ENCODE measurements at regions not wholly inside any gene's neighbourhood (a gene's known extent, or its start where the extent isn't known, plus 50 kb on each side); places are given as distances from the start of the nearest gene placed in this dataset.
A peak's percentile ranks its signal among the peaks of the same experiment; 100 is the strongest.

DNA sequence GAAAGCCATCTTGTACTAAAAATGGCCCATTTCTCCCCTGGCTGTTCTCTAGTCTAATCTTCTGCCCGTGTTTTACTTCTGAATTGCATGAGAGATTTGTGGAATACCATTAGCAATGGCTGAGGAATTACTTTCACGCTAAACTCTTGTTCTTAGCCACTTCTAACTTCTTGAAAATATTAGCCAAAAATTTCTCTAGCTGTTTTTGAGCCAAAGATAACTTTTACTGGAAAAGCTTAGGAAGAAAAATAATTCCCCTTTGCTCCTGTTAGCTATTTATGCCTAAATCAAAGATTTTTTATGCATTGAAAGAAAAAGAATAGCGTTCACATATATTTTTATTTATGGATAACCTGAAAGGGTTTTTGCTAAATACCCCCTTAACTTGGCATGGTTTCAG lies 287.8 kb downstream of the MTRR start:
- no peak for DNase-seq (ENCODE audit: low read depth)
- TF ChIP-seq, protein P1, sequence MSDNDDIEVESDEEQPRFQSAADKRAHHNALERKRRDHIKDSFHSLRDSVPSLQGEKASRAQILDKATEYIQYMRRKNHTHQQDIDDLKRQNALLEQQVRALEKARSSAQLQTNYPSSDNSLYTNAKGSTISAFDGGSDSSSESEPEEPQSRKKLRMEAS (IDR thresholded peaks at IDR 0.05; ENCODE audit: low read depth, low read length) = no peak
- TF ChIP-seq MYC (IDR thresholded peaks at IDR 0.05; ENCODE audit: low read depth, low read length) = no peak
- TF ChIP-seq CTCF (IDR thresholded peaks at IDR 0.05; ENCODE audit: low read depth, low read length) = no peak
- TF ChIP-seq POLR2A (IDR thresholded peaks at IDR 0.05; ENCODE audit: extremely low read depth, insufficient read length) = no peak

GRCh38 chr5:8157320-8157822 lies 288.4 kb downstream of the MTRR start:
- DNase-seq (ENCODE audit: low read depth) = no peak

More for the DNA sequence above, 287.8 kb downstream of the MTRR start:
- no peak overlapping the region for H3K4me3 ChIP-seq (ENCODE audit: low read depth, low read length)

DNA sequence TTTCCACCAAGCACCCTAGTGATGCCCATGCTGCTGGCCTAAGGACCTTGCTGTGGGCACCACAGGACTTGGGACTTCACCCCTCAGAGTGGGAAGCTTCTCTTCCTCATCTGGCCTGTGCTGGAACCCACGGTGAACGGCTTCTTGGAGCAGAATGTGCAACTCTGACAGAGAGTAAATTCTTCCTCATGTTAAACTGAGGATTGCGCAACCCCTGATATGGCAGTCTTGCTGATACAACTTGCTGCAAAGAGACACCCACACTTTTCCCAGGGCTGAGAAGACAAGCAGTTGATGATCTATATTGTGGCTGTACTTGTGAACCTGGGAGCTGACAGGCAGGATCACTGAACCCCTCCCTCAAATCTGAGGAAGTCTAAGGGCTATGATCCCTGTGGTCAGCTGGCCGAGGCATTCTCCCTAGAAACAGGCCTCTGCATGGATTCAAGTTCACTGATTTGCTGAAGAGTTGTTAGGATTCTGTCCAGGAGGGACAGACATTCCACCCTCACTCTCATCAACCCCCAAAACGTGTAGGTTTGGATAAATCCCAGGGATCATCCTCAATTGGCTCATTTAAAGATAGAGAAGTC lies 307.2 kb downstream of the MTRR start:
- TF ChIP-seq, protein P1 (IDR thresholded peaks at IDR 0.05; ENCODE audit: low read depth, low read length) = no peak
- TF ChIP-seq MYC (IDR thresholded peaks at IDR 0.05; ENCODE audit: low read depth, low read length) (no peak), POLR2A (IDR thresholded peaks at IDR 0.05; ENCODE audit: extremely low read depth, insufficient read length) (no peak), CTCF (IDR thresholded peaks at IDR 0.05; ENCODE audit: low read depth, low read length) (no peak)
- H3K4me3 ChIP-seq (ENCODE audit: low read depth, low read length) = no peak overlapping the region
- DNase-seq (ENCODE audit: low read depth) = peak; percentile 53

More at GRCh38 chr5:8157320-8157822, 288.4 kb downstream of the MTRR start:
- TF ChIP-seq POLR2A (IDR thresholded peaks at IDR 0.05; ENCODE audit: extremely low read depth, insufficient read length) = no peak
- no peak for TF ChIP-seq CTCF (IDR thresholded peaks at IDR 0.05; ENCODE audit: low read depth, low read length)
- TF ChIP-seq, protein P1 (IDR thresholded peaks at IDR 0.05; ENCODE audit: low read depth, low read length) = no peak
- no peak for TF ChIP-seq MYC (IDR thresholded peaks at IDR 0.05; ENCODE audit: low read depth, low read length)
- no peak overlapping the region for H3K4me3 ChIP-seq (ENCODE audit: low read depth, low read length)

DNA sequence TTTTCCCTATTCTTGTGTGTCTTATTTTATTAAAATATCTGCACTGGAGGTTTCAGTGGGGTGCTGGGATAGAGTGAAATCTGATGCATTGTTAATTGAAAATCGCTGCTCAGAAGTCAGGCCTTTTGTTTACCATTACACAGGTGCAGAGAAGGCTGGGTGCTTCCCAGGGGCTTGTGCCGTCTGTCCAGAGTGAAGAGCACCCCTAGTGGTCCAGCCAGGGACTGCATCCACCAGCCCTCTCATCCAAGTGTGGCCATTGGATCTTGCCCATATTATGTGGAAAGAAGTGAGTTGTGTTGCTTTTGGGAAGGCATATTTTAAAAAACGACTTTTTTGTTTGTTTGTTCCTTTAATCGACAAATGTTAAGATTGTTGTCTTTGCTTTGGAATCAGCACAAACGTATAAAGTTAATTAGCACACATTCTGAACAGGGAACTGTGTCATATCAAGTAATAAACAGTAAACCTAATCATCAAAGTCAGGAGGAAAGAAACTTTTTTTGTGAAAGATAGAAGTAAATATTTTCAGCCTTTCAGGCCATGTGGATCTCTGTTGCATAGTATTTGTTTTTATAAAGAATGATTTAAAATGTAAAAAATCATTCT lies 315.6 kb downstream of the MTRR start:
- TF ChIP-seq CTCF (IDR thresholded peaks at IDR 0.05; ENCODE audit: low read depth, low read length) (peak; percentile 97), POLR2A (IDR thresholded peaks at IDR 0.05; ENCODE audit: extremely low read depth, insufficient read length) (no peak), MYC (IDR thresholded peaks at IDR 0.05; ENCODE audit: low read depth, low read length) (no peak)
- no peak overlapping the region for H3K4me3 ChIP-seq (ENCODE audit: low read depth, low read length)
- peak; percentile 53 for DNase-seq (ENCODE audit: low read depth)

- no peak for TF ChIP-seq MYC (IDR thresholded peaks at IDR 0.05; ENCODE audit: low read depth, low read length)
- TF ChIP-seq, protein P1 (IDR thresholded peaks at IDR 0.05; ENCODE audit: low read depth, low read length) = no peak
- TF ChIP-seq POLR2A (IDR thresholded peaks at IDR 0.05; ENCODE audit: extremely low read depth, insufficient read length) = no peak
- TF ChIP-seq CTCF (IDR thresholded peaks at IDR 0.05; ENCODE audit: low read depth, low read length) = no peak
- H3K4me3 ChIP-seq (ENCODE audit: low read depth, low read length) = no peak overlapping the region
- DNase-seq (ENCODE audit: low read depth) = no peak
These were observed 316.9 kb downstream of the MTRR start for GRCh38 chr5:8185852-8186251.
